Neural cell (in vitro differentiated cells): ENCODE measurements at regions not wholly inside any gene's neighbourhood (a gene's known extent, or its start where the extent isn't known, plus 50 kb on each side); places are given as distances from the start of the nearest gene placed in this dataset.

Source experiments
- H2AFZ ChIP-seq: fragments of 200-600, 300-800 bp; sonication (generic), shearing (Covaris generic); 2 replicates; pipeline ENCODE4 v1.6.0; 2014; ENCODE audit warnings: low read depth, mild to moderate bottlenecking, antibody characterized with exemption, low read length, moderate library complexity
- H3F3A ChIP-seq: fragments of 200-600 bp; shearing (Covaris generic); 2 replicates; pipeline ENCODE4 v1.6.1; 2016; ENCODE audit warnings: mild to moderate bottlenecking, moderate library complexity, mixed read lengths, antibody characterized with exemption, low read length; ENCODE audit not compliant: insufficient read depth, poor library complexity, severe bottlenecking
- H3K27ac ChIP-seq: fragments of 200-600, 300-800 bp; sonication (generic), shearing (Covaris generic); 2 replicates; pipeline ENCODE4 v1.5.1; 2014; ENCODE audit warnings: mild to moderate bottlenecking, low read length, moderate library complexity
- H3K27me3 ChIP-seq: fragments of 300-800, 200-600 bp; sonication (generic), shearing (Covaris generic); 2 replicates; pipeline ENCODE4 v1.6.0; 2014; ENCODE audit warnings: mild to moderate bottlenecking, low read depth, low read length, moderate library complexity; ENCODE audit not compliant: insufficient read depth
- H3K36me3 ChIP-seq: fragments of 300-800, 200-600 bp; sonication (generic), shearing (Covaris generic); 2 replicates; pipeline ENCODE4 v1.5.1; 2014; ENCODE audit warnings: mild to moderate bottlenecking, antibody characterized with exemption, low read length, moderate library complexity; ENCODE audit not compliant: insufficient read depth
- H3K4me2 ChIP-seq: fragments of 300-800, 200-600 bp; sonication (generic), shearing (Covaris generic); 2 replicates; pipeline ENCODE4 v1.6.0; 2014; ENCODE audit warnings: mild to moderate bottlenecking, low read length
- H3K4me3 ChIP-seq: fragments of 300-800, 200-600 bp; sonication (generic), shearing (Covaris generic); 2 replicates; pipeline ENCODE4 v1.5.1; 2014; ENCODE audit warnings: mild to moderate bottlenecking, low read length, moderate library complexity
- H3K79me2 ChIP-seq: fragments of 200-600 bp; shearing (Covaris generic); replicated peaks from 2 replicates; pipeline ENCODE4 v1.6.0; 2014; ENCODE audit warnings: mild to moderate bottlenecking, low read length, moderate library complexity; ENCODE audit not compliant: insufficient read depth
- H3K9ac ChIP-seq: fragments of 300-800, 200-600 bp; sonication (generic), shearing (Covaris generic); 2 replicates; pipeline ENCODE4 v1.6.1; 2016; ENCODE audit warnings: mild to moderate bottlenecking, low read length, mixed read lengths
- H3K9me2 ChIP-seq: fragments of 200-600 bp; shearing (Covaris generic); 2 replicates; pipeline ENCODE4 v1.6.1; 2016; ENCODE audit warnings: mild to moderate bottlenecking, low read length, mixed read lengths; ENCODE audit not compliant: insufficient read depth
- H3K9me3 ChIP-seq: fragments of 200-600, 300-800 bp; sonication (generic), shearing (Covaris generic); 2 replicates; pipeline ENCODE4 v1.6.1; 2016; ENCODE audit warnings: mild to moderate bottlenecking, mixed run types, low read length, moderate library complexity, mixed read lengths
- H4K20me1 ChIP-seq: fragments of 200-600 bp; shearing (Covaris generic); 2 replicates; pipeline ENCODE4 v1.6.1; 2016; ENCODE audit warnings: mild to moderate bottlenecking, mixed run types; ENCODE audit not compliant: insufficient read depth
- EP300 ChIP-seq: fragments of 450-650 bp; conservative IDR thresholded peaks from 2 replicates; pipeline ENCODE4 v1.6.1; 2014; ENCODE audit warnings: antibody characterized with exemption, mild to moderate bottlenecking, moderate library complexity; ENCODE audit not compliant: poor library complexity, severe bottlenecking
- EZH2 ChIP-seq: fragments of 200-600, 300-800 bp; shearing (Covaris generic), sonication (generic); IDR thresholded peaks from 2 replicates; pipeline ENCODE4 v1.6.1; 2014; ENCODE audit warnings: antibody characterized with exemption, low read length, borderline replicate concordance, mild to moderate bottlenecking; ENCODE audit not compliant: insufficient read depth, poor library complexity, severe bottlenecking
- MXI1 ChIP-seq: fragments of 450-650 bp; conservative IDR thresholded peaks from 2 replicates; pipeline ENCODE4 v1.6.1; 2014; ENCODE audit warnings: antibody characterized with exemption, mild to moderate bottlenecking; ENCODE audit not compliant: poor library complexity, severe bottlenecking
- POLR2AphosphoS5 ChIP-seq: IDR thresholded peaks from 2 replicates; pipeline ENCODE4 v1.6.1; 2012
- RAD21 ChIP-seq: fragments of 450-650 bp; conservative IDR thresholded peaks from 2 replicates; pipeline ENCODE4 v1.6.1; 2014; ENCODE audit warnings: antibody characterized with exemption, mild to moderate bottlenecking, moderate library complexity
- SMC3 ChIP-seq: fragments of 450-650 bp; conservative IDR thresholded peaks from 2 replicates; pipeline ENCODE4 v1.6.1; 2014; ENCODE audit warnings: antibody characterized with exemption, mild to moderate bottlenecking, moderate library complexity; ENCODE audit not compliant: poor library complexity
- TAF1 ChIP-seq: IDR thresholded peaks from 2 replicates; pipeline ENCODE4 v1.6.1; 2012; ENCODE audit warnings: low read depth
- TF ChIP-seq, protein P1 (sequence below): fragments of 450-650 bp; IDR thresholded peaks from 2 replicates; pipeline ENCODE4 v1.5.1; 2014; ENCODE audit warnings: antibody characterized with exemption, mild to moderate bottlenecking, moderate library complexity; ENCODE audit not compliant: poor library complexity, severe bottlenecking
- TF ChIP-seq, protein P2 (sequence below): IDR thresholded peaks from 2 replicates; pipeline ENCODE4 v1.6.1; 2012; ENCODE audit warnings: borderline replicate concordance

DNA sequence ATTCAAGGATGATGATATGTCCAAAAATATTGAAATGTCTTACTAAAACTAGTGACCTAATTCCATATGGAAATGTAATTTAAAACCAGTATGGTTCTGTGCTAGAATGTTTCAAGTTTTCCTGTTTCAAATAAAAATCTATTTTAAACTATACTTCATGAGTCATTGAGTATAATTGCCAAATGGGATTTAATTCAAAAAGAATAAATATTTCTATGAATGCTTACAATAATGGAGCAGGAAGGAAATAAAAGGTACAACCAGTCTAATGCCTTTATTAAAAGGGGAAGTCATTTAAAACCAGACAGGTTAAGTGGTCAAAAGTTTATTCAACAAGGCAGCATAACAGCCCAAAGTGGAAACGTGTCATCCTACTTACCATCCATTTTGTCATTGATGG lies 2347.1 kb downstream of the PCDH7 start:
- Histone ChIP-seq H3K36me3 (no peaks in the 10 kb centered on the region), H3K4me3 (no peak overlapping the region), H3K9ac (no peak overlapping the region), H2AFZ (no peak overlapping the region), H3K27me3 (no peaks in the 10 kb centered on the region), H3K4me2 (no peak overlapping the region), H3K79me2 (no peaks in the 10 kb centered on the region), H4K20me1 (no peaks in the 10 kb centered on the region), H3K9me3 (no peaks in the 10 kb centered on the region), H3K27ac (no peak overlapping the region), H3F3A (no peaks in the 10 kb centered on the region), H3K9me2 (no peaks in the 10 kb centered on the region)
- no peak for TF ChIP-seq EZH2
- no peak for TF ChIP-seq RAD21
- no peak for TF ChIP-seq EP300
- TF ChIP-seq, protein P1, sequence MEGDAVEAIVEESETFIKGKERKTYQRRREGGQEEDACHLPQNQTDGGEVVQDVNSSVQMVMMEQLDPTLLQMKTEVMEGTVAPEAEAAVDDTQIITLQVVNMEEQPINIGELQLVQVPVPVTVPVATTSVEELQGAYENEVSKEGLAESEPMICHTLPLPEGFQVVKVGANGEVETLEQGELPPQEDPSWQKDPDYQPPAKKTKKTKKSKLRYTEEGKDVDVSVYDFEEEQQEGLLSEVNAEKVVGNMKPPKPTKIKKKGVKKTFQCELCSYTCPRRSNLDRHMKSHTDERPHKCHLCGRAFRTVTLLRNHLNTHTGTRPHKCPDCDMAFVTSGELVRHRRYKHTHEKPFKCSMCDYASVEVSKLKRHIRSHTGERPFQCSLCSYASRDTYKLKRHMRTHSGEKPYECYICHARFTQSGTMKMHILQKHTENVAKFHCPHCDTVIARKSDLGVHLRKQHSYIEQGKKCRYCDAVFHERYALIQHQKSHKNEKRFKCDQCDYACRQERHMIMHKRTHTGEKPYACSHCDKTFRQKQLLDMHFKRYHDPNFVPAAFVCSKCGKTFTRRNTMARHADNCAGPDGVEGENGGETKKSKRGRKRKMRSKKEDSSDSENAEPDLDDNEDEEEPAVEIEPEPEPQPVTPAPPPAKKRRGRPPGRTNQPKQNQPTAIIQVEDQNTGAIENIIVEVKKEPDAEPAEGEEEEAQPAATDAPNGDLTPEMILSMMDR, result no peak

DNA sequence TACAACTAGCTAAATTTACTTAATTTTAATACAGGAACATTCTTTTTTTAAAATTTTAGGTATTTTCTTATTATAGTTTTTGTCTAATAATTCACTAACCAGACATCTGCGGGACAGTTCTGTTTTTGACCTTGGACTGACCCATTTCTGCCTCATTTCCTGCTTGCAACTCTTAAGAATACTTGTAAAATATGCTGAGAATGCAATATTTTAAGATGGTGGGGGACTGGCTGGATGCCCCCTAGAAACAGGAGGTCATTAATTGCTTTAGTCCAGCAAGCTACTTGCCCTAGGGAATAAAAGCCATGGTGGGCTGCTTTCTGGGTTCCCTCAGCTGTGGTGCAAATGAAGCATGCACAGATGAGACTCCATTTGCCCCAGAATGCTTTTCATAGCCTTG lies 2348.4 kb downstream of the PCDH7 start:
- no peaks in the 10 kb centered on the region for H3K79me2 ChIP-seq
- no peak overlapping the region for H3K9ac ChIP-seq
- no peaks in the 10 kb centered on the region for H3K9me2 ChIP-seq
- no peaks in the 10 kb centered on the region for H3K27me3 ChIP-seq
- no peaks in the 10 kb centered on the region for H4K20me1 ChIP-seq
- H3K36me3 ChIP-seq, result no peaks in the 10 kb centered on the region
- H3K27ac ChIP-seq, result no peak overlapping the region
- no peaks in the 10 kb centered on the region for H3F3A ChIP-seq
- no peaks in the 10 kb centered on the region for H3K9me3 ChIP-seq
- no peak overlapping the region for H2AFZ ChIP-seq
- no peak overlapping the region for H3K4me3 ChIP-seq
- TF ChIP-seq POLR2AphosphoS5, result no peak
- no peak for TF ChIP-seq EP300
- no peak for TF ChIP-seq SMC3
- TF ChIP-seq EZH2, result no peak
- TF ChIP-seq, protein P2, sequence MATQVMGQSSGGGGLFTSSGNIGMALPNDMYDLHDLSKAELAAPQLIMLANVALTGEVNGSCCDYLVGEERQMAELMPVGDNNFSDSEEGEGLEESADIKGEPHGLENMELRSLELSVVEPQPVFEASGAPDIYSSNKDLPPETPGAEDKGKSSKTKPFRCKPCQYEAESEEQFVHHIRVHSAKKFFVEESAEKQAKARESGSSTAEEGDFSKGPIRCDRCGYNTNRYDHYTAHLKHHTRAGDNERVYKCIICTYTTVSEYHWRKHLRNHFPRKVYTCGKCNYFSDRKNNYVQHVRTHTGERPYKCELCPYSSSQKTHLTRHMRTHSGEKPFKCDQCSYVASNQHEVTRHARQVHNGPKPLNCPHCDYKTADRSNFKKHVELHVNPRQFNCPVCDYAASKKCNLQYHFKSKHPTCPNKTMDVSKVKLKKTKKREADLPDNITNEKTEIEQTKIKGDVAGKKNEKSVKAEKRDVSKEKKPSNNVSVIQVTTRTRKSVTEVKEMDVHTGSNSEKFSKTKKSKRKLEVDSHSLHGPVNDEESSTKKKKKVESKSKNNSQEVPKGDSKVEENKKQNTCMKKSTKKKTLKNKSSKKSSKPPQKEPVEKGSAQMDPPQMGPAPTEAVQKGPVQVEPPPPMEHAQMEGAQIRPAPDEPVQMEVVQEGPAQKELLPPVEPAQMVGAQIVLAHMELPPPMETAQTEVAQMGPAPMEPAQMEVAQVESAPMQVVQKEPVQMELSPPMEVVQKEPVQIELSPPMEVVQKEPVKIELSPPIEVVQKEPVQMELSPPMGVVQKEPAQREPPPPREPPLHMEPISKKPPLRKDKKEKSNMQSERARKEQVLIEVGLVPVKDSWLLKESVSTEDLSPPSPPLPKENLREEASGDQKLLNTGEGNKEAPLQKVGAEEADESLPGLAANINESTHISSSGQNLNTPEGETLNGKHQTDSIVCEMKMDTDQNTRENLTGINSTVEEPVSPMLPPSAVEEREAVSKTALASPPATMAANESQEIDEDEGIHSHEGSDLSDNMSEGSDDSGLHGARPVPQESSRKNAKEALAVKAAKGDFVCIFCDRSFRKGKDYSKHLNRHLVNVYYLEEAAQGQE, result no peak
- no peak for TF ChIP-seq MXI1
- TF ChIP-seq, protein P1, result no peak
- TF ChIP-seq TAF1, result no peak
- no peak for TF ChIP-seq RAD21
- no peak overlapping the region for H3K4me2 ChIP-seq
